GM23248 (cell line): ENCODE measurements at regions not wholly inside any gene's neighbourhood (a gene's known extent, or its start where the extent isn't known, plus 50 kb on each side); places are given as distances from the start of the nearest gene placed in this dataset.

Source experiments
- EZH2 ChIP-seq: fragments of 200-600 bp; sonication (generic); IDR thresholded peaks from 2 replicates; pipeline ENCODE4 v1.6.1; 2018; ENCODE audit warnings: antibody characterized with exemption, mild to moderate bottlenecking; ENCODE audit not compliant: insufficient read depth, poor library complexity, severe bottlenecking
- EZH2phosphoT487 ChIP-seq: fragments of 200-600 bp; sonication (generic); IDR thresholded peaks from 2 replicates; pipeline ENCODE4 v1.6.1; 2018; ENCODE audit warnings: antibody characterized with exemption, moderate library complexity, mild to moderate bottlenecking, low read depth; ENCODE audit not compliant: insufficient read depth

DNA sequence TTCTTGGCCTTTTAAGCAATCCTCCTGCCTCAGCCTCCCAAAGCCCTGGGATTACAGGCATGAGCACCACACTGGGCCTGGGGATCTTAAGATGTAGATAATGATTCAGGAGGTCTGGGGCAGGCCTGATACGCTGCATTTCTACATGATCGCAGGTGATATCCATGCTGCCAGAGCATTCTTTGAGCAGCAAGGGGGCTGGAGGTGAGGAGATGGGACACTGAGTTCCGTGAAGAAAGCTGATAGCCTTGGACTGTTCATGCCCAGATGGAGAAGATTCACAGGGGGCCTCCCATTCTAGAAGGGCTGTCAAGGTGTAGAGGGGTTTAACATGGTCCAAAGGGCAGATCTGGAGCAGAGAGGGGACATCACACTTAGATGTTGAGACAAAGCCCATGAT lies 480.3 kb downstream of the RPS24 start:
- TF ChIP-seq EZH2, result no peak
- no peak for TF ChIP-seq EZH2phosphoT487
